ENCODE measurements at regions not wholly inside any gene's neighbourhood (a gene's known extent, or its start where the extent isn't known, plus 50 kb on each side); places are given as distances from the start of the nearest gene placed in this dataset.

GRCh38 chr4:127055357-127055756 is 577.4 kb upstream of the INTU start:
- H3K9me3 Mint-ChIP-seq = peaks cover 28% of the 10 kb centered on the region
- CTCF ChIA-PET = no interaction called here
- no peak for ATAC-seq

GRCh38 chr4:127069675-127070074 is 563.1 kb upstream of the INTU start:
- no peaks in the 10 kb centered on the region for H3K4me1 Mint-ChIP-seq (ENCODE audit: low read depth)
- H3K9me3 Mint-ChIP-seq = no peaks in the 10 kb centered on the region
- ChIA-PET POLR2A (no interaction called here), CTCF (no interaction called here)
- no peak overlapping the region for H3K4me3 Mint-ChIP-seq
- no peak for TF ChIP-seq CTCF (IDR thresholded peaks at IDR 0.05)
- H3K27ac Mint-ChIP-seq = no peak overlapping the region
- no peak for ATAC-seq
- no peak for DNase-seq
- intact Hi-C loops (cut with micrococcal nuclease) = no loop called here
- no peaks in the 10 kb centered on the region for H3K27me3 Mint-ChIP-seq
- H3K36me3 Mint-ChIP-seq (ENCODE audit: low read depth) = no peaks in the 10 kb centered on the region

More at GRCh38 chr4:127055357-127055756, 577.4 kb upstream of the INTU start:
- no peak overlapping the region for H3K4me3 Mint-ChIP-seq
- H3K27me3 Mint-ChIP-seq = no peaks in the 10 kb centered on the region
- no peaks in the 10 kb centered on the region for H3K36me3 Mint-ChIP-seq (ENCODE audit: low read depth)
- TF ChIP-seq CTCF (IDR thresholded peaks at IDR 0.05) = no peak
- no peaks in the 10 kb centered on the region for H3K4me1 Mint-ChIP-seq (ENCODE audit: low read depth)
- POLR2A ChIA-PET = no interaction called here
- DNase-seq = no peak
- intact Hi-C loops (cut with micrococcal nuclease) = no loop called here
- no peak overlapping the region for H3K27ac Mint-ChIP-seq

GRCh38 chr4:127071443-127071842 is 561.3 kb upstream of the INTU start:
- intact Hi-C loops (cut with micrococcal nuclease) = no loop called here
- ATAC-seq = no peak
- Mint-ChIP-seq H3K36me3 (ENCODE audit: low read depth) (no peaks in the 10 kb centered on the region), H3K27ac (no peak overlapping the region), H3K4me1 (ENCODE audit: low read depth) (no peaks in the 10 kb centered on the region), H3K4me3 (no peak overlapping the region), H3K27me3 (no peaks in the 10 kb centered on the region), H3K9me3 (no peaks in the 10 kb centered on the region)
- ChIA-PET CTCF (no interaction called here), POLR2A (no interaction called here)
- no peak for DNase-seq
- no peak for TF ChIP-seq CTCF (IDR thresholded peaks at IDR 0.05)

- intact Hi-C loops (cut with micrococcal nuclease) = no loop called here
- H3K4me1 Mint-ChIP-seq (ENCODE audit: low read depth) = no peaks in the 10 kb centered on the region
- ATAC-seq = no peak
- no peaks in the 10 kb centered on the region for H3K27me3 Mint-ChIP-seq
- no peak overlapping the region for H3K27ac Mint-ChIP-seq
- no peak for TF ChIP-seq CTCF (IDR thresholded peaks at IDR 0.05)
- ChIA-PET CTCF (no interaction called here), POLR2A (no interaction called here)
- no peak overlapping the region for H3K4me3 Mint-ChIP-seq
- no peak for DNase-seq
- peaks cover 4% of the 10 kb centered on the region for H3K9me3 Mint-ChIP-seq
- H3K36me3 Mint-ChIP-seq (ENCODE audit: low read depth) = no peaks in the 10 kb centered on the region
Observed at GRCh38 chr4:127080141-127080540, 552.6 kb upstream of the INTU start.

- peaks cover 10% of the 10 kb centered on the region for H3K9me3 Mint-ChIP-seq
- ChIA-PET POLR2A (no interaction called here), CTCF (no interaction called here)
- no peaks in the 10 kb centered on the region for H3K4me1 Mint-ChIP-seq (ENCODE audit: low read depth)
- H3K4me3 Mint-ChIP-seq = no peak overlapping the region
- no peaks in the 10 kb centered on the region for H3K36me3 Mint-ChIP-seq (ENCODE audit: low read depth)
- intact Hi-C loops (cut with micrococcal nuclease) = no loop called here
- DNase-seq (no peak), ATAC-seq (no peak)
- TF ChIP-seq CTCF (IDR thresholded peaks at IDR 0.05) = no peak
- H3K27me3 Mint-ChIP-seq = no peaks in the 10 kb centered on the region
- H3K27ac Mint-ChIP-seq = no peak overlapping the region
Observed at GRCh38 chr4:127081041-127081440, 551.7 kb upstream of the INTU start.
